H1 (cell line): ENCODE measurements at regions not wholly inside any gene's neighbourhood (a gene's known extent, or its start where the extent isn't known, plus 50 kb on each side); places are given as distances from the start of the nearest gene placed in this dataset.

Source experiments
- CTCF ChIA-PET: fragments of 300-600 bp; sonication (Branson Sonifier 250); formaldehyde crosslinking; loops from one replicate; lab custom pipeline; 2021; ENCODE audit not compliant: partially characterized antibody; lab: Charles Lee
- POLR2A ChIA-PET: fragments of 300-600 bp; sonication (Branson Sonifier 250); formaldehyde crosslinking; loops from one replicate; lab custom pipeline; 2021; ENCODE audit warnings: inconsistent platforms; ENCODE audit not compliant: partially characterized antibody; lab: Charles Lee
- DNase-seq, 2 experiments: peaks; one replicate each; pipeline versions ENCODE4 v3.0.0 to v3.0.0-alpha.2; 2010 to 2022; ENCODE audit warnings: low spot score in 2 of 2, low read depth in 1 of 2, mixed read lengths in 1 of 2
- FAIRE-seq: peaks from 2 replicates; lab custom pipeline; 2011; peaks lifted over from hg19 to GRCh38; lab: Jason Lieb, UNC
- H2AFZ ChIP-seq: 2 replicates; pipeline ENCODE4 v1.8.1; 2012; ENCODE audit warnings: low read length, inconsistent platforms
- H2AK5ac ChIP-seq: 2 replicates; pipeline ENCODE4 v1.6.1; 2013; ENCODE audit warnings: low read depth, low read length
- H2BK120ac ChIP-seq: replicated peaks from 2 replicates; pipeline ENCODE3; 2013; ENCODE audit warnings: low read depth, low read length, inconsistent platforms
- H2BK12ac ChIP-seq: 2 replicates; pipeline ENCODE4 v1.6.1; 2013; ENCODE audit warnings: low read depth, low read length
- H2BK15ac ChIP-seq: 2 replicates; pipeline ENCODE4 v1.6.1; 2013; ENCODE audit warnings: low read length
- H2BK20ac ChIP-seq: 2 replicates; pipeline ENCODE4 v1.6.1; 2013; ENCODE audit warnings: low read length
- H2BK5ac ChIP-seq: 2 replicates; pipeline ENCODE4 v1.6.1; 2013; ENCODE audit warnings: low read depth, low read length
- H3K14ac ChIP-seq: 2 replicates; pipeline ENCODE4 v1.6.1; 2013; ENCODE audit warnings: inconsistent platforms; ENCODE audit not compliant: insufficient read length
- H3K18ac ChIP-seq: 2 replicates; pipeline ENCODE4 v1.6.1; 2013; ENCODE audit warnings: low read length; ENCODE audit errors: extremely low read depth
- H3K23ac ChIP-seq: 2 replicates; pipeline ENCODE4 v1.6.1; 2013; ENCODE audit warnings: inconsistent platforms; ENCODE audit not compliant: insufficient read length
- H3K23me2 ChIP-seq: 2 replicates; pipeline ENCODE4 v1.6.1; 2013; ENCODE audit warnings: low read depth, low read length
- H3K27ac ChIP-seq: 2 replicates; pipeline ENCODE4 v1.6.1; 2011; ENCODE audit warnings: low read depth, low read length, inconsistent platforms
- H3K27me3 ChIP-seq, 4 experiments: replicated peaks in 1 of 4; 1 replicate in 1 of 4; 2 replicates in 3 of 4; pipeline versions ENCODE4 v1.6.1 to v1.8.1; 2011 to 2013; ENCODE audit warnings: low read length in 3 of 4, mild to moderate bottlenecking in 3 of 4, inconsistent platforms in 2 of 4, mixed read lengths in 2 of 4, moderate library complexity in 1 of 4; ENCODE audit not compliant: control insufficient read depth in 3 of 4, insufficient read depth in 3 of 4; ENCODE audit errors: extremely low read depth in 1 of 4
- H3K36me3 ChIP-seq, 4 experiments: 2 replicates each; pipeline versions ENCODE4 v1.6.1 to v1.8.1; 2011 to 2013; ENCODE audit warnings: mild to moderate bottlenecking in 4 of 4, low read length in 3 of 4, moderate library complexity in 2 of 4, control low read depth in 1 of 4, inconsistent platforms in 1 of 4; ENCODE audit not compliant: insufficient read depth in 4 of 4, control insufficient read depth in 2 of 4
- H3K4ac ChIP-seq: replicated peaks from 2 replicates; pipeline ENCODE3; 2013; ENCODE audit warnings: low read length, low read depth, mixed read lengths, inconsistent platforms; ENCODE audit not compliant: insufficient read length
- H3K4me1 ChIP-seq, 4 experiments: replicated peaks in 1 of 4; 1 replicate in 1 of 4; 2 replicates in 3 of 4; pipeline versions ENCODE4 v1.6.1 to v1.8.1; 2011 to 2013; ENCODE audit warnings: low read length in 3 of 4, inconsistent platforms in 2 of 4, mixed read lengths in 1 of 4; ENCODE audit not compliant: insufficient read depth in 4 of 4, control insufficient read depth in 3 of 4
- H3K4me2 ChIP-seq, 2 experiments: 2 replicates each; pipeline versions ENCODE4 v1.6.1 to v1.8.1; 2011 to 2013; ENCODE audit warnings: low read depth in 2 of 2, low read length in 2 of 2, control low read depth in 1 of 2, inconsistent platforms in 1 of 2, mild to moderate bottlenecking in 1 of 2; ENCODE audit not compliant: insufficient read depth in 1 of 2
- H3K4me3 ChIP-seq, 4 experiments: fragments of 200-600, 300-600 bp in 1 of 4; sonication (generic), shearing (Covaris generic), sonication (Bioruptor Twin) in 1 of 4; 2 replicates each; pipeline versions ENCODE4 v1.5.1 to v1.8.1; 2011 to 2016; ENCODE audit warnings: low read length in 4 of 4, low read depth in 3 of 4, control low read depth in 2 of 4, inconsistent platforms in 2 of 4, mild to moderate bottlenecking in 2 of 4, mixed read lengths in 1 of 4, moderate library complexity in 1 of 4; ENCODE audit not compliant: insufficient read depth in 2 of 4; ENCODE audit errors: extremely low read depth in 1 of 4
- H3K56ac ChIP-seq: replicated peaks from 2 replicates; pipeline ENCODE3; 2013; ENCODE audit warnings: low read depth, mild to moderate bottlenecking, mixed read lengths, low read length, inconsistent platforms; ENCODE audit not compliant: insufficient read length
- H3K79me1 ChIP-seq: 2 replicates; pipeline ENCODE4 v1.6.1; 2013; ENCODE audit warnings: low read depth, low read length, control low read depth
- H3K79me2 ChIP-seq, 2 experiments: 2 replicates each; pipeline versions ENCODE4 v1.6.1 to v1.8.1; 2012 to 2013; ENCODE audit warnings: low read length in 2 of 2, mild to moderate bottlenecking in 2 of 2, inconsistent platforms in 1 of 2; ENCODE audit not compliant: insufficient read depth in 2 of 2, control insufficient read depth in 1 of 2
- H3K9ac ChIP-seq, 4 experiments: replicated peaks in 1 of 4; 1 replicate in 1 of 4; 2 replicates in 3 of 4; pipeline versions ENCODE4 v1.6.1 to v1.8.1; 2011 to 2013; ENCODE audit warnings: low read depth in 3 of 4, low read length in 3 of 4, control low read depth in 2 of 4, mild to moderate bottlenecking in 2 of 4, moderate library complexity in 2 of 4, inconsistent platforms in 1 of 4; ENCODE audit errors: extremely low read depth in 1 of 4
- H3K9me3 ChIP-seq, 2 experiments: 2 replicates each; pipeline versions ENCODE4 v1.6.1 to v1.8.1; 2012 to 2013; ENCODE audit warnings: mild to moderate bottlenecking in 2 of 2, moderate library complexity in 2 of 2, control low read depth in 1 of 2, inconsistent platforms in 1 of 2, low read depth in 1 of 2, low read length in 1 of 2, mixed read lengths in 1 of 2; ENCODE audit not compliant: insufficient read depth in 2 of 2
- H4K20me1 ChIP-seq, 2 experiments: replicated peaks in 1 of 2; 2 replicates each; pipeline versions ENCODE3 to v1.8.1; 2011 to 2013; ENCODE audit warnings: inconsistent platforms in 2 of 2, low read length in 2 of 2, mild to moderate bottlenecking in 1 of 2; ENCODE audit not compliant: insufficient read depth in 2 of 2, control insufficient read depth in 1 of 2
- H4K5ac ChIP-seq: 2 replicates; pipeline ENCODE4 v1.6.1; 2013; ENCODE audit warnings: low read length, low read depth, mixed read lengths, inconsistent platforms; ENCODE audit not compliant: insufficient read length
- H4K8ac ChIP-seq: 2 replicates; pipeline ENCODE4 v1.8.0; 2013; ENCODE audit warnings: mild to moderate bottlenecking, moderate library complexity, low read length, inconsistent platforms; ENCODE audit not compliant: insufficient read depth; ENCODE audit errors: extremely low read depth
- H4K91ac ChIP-seq: replicated peaks from 2 replicates; pipeline ENCODE3; 2013; ENCODE audit warnings: low read length, mixed read lengths, inconsistent platforms; ENCODE audit not compliant: insufficient read length
- CTBP2 ChIP-seq: IDR thresholded peaks from 2 replicates; pipeline ENCODE4 v1.7.0; 2011; ENCODE audit warnings: borderline replicate concordance, mild to moderate bottlenecking, moderate library complexity, mixed read lengths, low read length; ENCODE audit not compliant: insufficient read depth, insufficient read length
- JUND ChIP-seq: IDR thresholded peaks from 2 replicates; pipeline ENCODE4 v1.6.1; 2011; ENCODE audit warnings: mild to moderate bottlenecking, improper control_type of control experiment, low read length
- KDM1A ChIP-seq: fragments of 200-600, 300-600 bp; sonication (generic); IDR thresholded peaks from 2 replicates; pipeline ENCODE4 v1.7.1; 2016; ENCODE audit warnings: mild to moderate bottlenecking, low read length, borderline replicate concordance
- RFX5 ChIP-seq: IDR thresholded peaks from 2 replicates; pipeline ENCODE4 v1.6.1; 2011; ENCODE audit warnings: low read depth, low read length, improper control_type of control experiment, borderline replicate concordance
- SIRT6 ChIP-seq: IDR thresholded peaks from one replicate; pipeline ENCODE4 v1.7.1; 2012; ENCODE audit warnings: low read length, inconsistent platforms
- SRF ChIP-seq: IDR thresholded peaks from 2 replicates; pipeline ENCODE4 v1.6.1; 2011; ENCODE audit warnings: mild to moderate bottlenecking, low read depth, low read length, moderate library complexity
- TEAD4 ChIP-seq: IDR thresholded peaks from 2 replicates; pipeline ENCODE4 v1.6.1; 2012; ENCODE audit warnings: low read depth, low read length, inconsistent platforms, mixed read lengths
- TF ChIP-seq, protein P1 (sequence below): IDR thresholded peaks from 2 replicates; pipeline ENCODE4 v1.6.1; 2011; ENCODE audit warnings: low read length, improper control_type of control experiment

DNA sequence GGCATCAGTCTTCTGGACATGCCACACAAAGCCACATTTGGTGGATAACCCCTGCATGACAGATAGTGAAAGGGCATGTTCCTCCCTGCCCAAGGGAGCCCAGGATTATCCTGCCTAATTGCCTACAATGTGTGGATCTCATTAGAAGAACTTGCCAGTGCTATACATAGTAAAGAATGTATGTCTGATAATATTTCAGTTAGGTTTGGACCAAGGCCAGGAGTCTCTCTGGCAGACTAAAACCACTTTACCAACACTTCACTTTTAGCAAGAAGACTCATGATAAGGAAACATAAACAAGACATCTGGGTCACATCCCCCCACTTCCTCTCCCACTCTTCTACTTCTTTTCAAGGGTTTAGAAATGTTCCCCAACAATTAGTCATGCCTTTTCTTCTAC is 196.7 kb downstream of the MTERF1 start:
- no peaks in the 10 kb centered on the region for H3K4me1 ChIP-seq
- no peaks in the 10 kb centered on the region for H3K79me1 ChIP-seq
- H4K8ac ChIP-seq, result no peak overlapping the region
- H2BK12ac ChIP-seq, result no peak overlapping the region
- H2BK15ac ChIP-seq, result no peak overlapping the region
- no peak for DNase-seq
- no peak overlapping the region for H3K4me2 ChIP-seq
- no peak overlapping the region for H2BK5ac ChIP-seq
- no peaks in the 10 kb centered on the region for H3K79me2 ChIP-seq
- peaks cover 14 to 23% of the 10 kb centered on the region in 2 experiments for H3K9me3 ChIP-seq
- H2BK120ac ChIP-seq, result no peak overlapping the region
- H2AK5ac ChIP-seq, result no peak overlapping the region
- H3K18ac ChIP-seq, result no peak overlapping the region
- H4K5ac ChIP-seq, result no peak overlapping the region
- no peak overlapping the region for H3K4me3 ChIP-seq
- H3K56ac ChIP-seq, result no peak overlapping the region
- CTCF ChIA-PET, result no interaction called here
- H3K4ac ChIP-seq, result no peak overlapping the region
- H3K9ac ChIP-seq, result no peak overlapping the region
- H2BK20ac ChIP-seq, result no peak overlapping the region
- no peaks in the 10 kb centered on the region for H3K23me2 ChIP-seq
- no peaks in the 10 kb centered on the region for H3K27me3 ChIP-seq
- no peak for TF ChIP-seq JUND
- no peak for TF ChIP-seq RFX5
- TF ChIP-seq TEAD4, result no peak
- TF ChIP-seq KDM1A, result no peak
- TF ChIP-seq, protein P1, sequence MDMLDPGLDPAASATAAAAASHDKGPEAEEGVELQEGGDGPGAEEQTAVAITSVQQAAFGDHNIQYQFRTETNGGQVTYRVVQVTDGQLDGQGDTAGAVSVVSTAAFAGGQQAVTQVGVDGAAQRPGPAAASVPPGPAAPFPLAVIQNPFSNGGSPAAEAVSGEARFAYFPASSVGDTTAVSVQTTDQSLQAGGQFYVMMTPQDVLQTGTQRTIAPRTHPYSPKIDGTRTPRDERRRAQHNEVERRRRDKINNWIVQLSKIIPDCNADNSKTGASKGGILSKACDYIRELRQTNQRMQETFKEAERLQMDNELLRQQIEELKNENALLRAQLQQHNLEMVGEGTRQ, result no peak
- no peak for TF ChIP-seq SIRT6
- no peak for TF ChIP-seq SRF
- TF ChIP-seq CTBP2, result no peak
- FAIRE-seq, result no peak
- H4K20me1 ChIP-seq, result no peaks in the 10 kb centered on the region
- H3K14ac ChIP-seq, result no peak overlapping the region
- no peak overlapping the region for H4K91ac ChIP-seq
- H2AFZ ChIP-seq, result no peak overlapping the region
- POLR2A ChIA-PET, result no interaction called here
- no peak overlapping the region for H3K23ac ChIP-seq
- H3K36me3 ChIP-seq, result no peaks in the 10 kb centered on the region
- H3K27ac ChIP-seq, result no peak overlapping the region
